ENCODE measurements at regions not wholly inside any gene's neighbourhood (a gene's known extent, or its start where the extent isn't known, plus 50 kb on each side); places are given as distances from the start of the nearest gene placed in this dataset.

DNA sequence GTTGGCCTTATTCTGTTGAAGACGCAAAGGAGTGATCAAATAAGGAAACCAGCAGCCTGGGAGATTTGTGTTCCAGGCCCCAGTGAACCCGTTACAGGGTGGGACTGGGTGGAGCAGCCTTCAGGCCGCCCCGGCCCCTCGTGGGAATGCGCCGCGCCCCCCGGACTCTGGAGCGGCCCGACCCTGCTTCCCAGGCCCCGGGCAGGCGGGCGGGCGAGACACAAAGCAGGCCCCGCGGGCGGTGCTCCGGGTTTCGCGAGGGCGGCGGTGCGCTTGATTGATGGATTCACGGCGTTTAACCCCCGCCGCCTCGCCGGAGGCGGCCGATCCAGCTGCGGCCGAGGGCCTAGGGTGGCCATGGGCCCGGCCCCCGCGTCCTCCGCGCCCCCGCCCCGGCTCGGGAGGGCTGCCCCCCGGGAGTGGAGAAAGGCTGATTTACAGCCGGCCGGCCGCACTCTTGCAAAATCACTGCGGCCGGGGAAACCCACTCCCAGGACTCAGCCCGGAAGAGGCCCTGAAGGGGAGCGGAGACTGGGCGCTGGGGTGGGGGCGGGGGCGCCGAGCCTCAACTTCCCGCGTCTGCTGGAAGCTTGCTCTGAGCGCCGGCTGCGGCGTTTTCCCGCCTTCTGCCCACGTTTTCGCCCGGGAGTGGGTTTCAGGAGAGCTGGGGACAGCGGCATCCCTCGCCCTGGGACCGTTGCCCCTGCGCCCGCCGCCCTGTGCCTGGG lies 299.6 kb upstream of the NFE2L3 start:
- no peaks in the 10 kb centered on the region for H3K36me3 ChIP-seq (ENCODE audit: low read depth, missing control alignments)
- H3K9me3 ChIP-seq = no peaks in the 10 kb centered on the region
- WGBS, 2 donors = 39 to 70% methylated on average over 4 to 31 of the region's 70 CpGs
- no peaks in the 10 kb centered on the region for H3K27me3 ChIP-seq
- H3K4me1 ChIP-seq = peaks cover 53% of the 10 kb centered on the region
- TF ChIP-seq POLR2A (IDR thresholded peaks at IDR 0.05) = no peak
- TF ChIP-seq, protein P1, sequence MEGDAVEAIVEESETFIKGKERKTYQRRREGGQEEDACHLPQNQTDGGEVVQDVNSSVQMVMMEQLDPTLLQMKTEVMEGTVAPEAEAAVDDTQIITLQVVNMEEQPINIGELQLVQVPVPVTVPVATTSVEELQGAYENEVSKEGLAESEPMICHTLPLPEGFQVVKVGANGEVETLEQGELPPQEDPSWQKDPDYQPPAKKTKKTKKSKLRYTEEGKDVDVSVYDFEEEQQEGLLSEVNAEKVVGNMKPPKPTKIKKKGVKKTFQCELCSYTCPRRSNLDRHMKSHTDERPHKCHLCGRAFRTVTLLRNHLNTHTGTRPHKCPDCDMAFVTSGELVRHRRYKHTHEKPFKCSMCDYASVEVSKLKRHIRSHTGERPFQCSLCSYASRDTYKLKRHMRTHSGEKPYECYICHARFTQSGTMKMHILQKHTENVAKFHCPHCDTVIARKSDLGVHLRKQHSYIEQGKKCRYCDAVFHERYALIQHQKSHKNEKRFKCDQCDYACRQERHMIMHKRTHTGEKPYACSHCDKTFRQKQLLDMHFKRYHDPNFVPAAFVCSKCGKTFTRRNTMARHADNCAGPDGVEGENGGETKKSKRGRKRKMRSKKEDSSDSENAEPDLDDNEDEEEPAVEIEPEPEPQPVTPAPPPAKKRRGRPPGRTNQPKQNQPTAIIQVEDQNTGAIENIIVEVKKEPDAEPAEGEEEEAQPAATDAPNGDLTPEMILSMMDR (IDR thresholded peaks at IDR 0.05) = no peak
- peak overlapping the region; percentile 13 to 40 for H3K4me3 ChIP-seq
- peak overlapping the region; percentile 66 to 78 for H3K27ac ChIP-seq
- DNase-seq = no peak
- intact Hi-C loops (cut with DNase I; ENCODE audit: low total_unique reads) = loop anchor here (5.0 kb wide), 2 partner anchors 285 to 460 kb away; no protein-coding TSS in a partner anchor

DNA sequence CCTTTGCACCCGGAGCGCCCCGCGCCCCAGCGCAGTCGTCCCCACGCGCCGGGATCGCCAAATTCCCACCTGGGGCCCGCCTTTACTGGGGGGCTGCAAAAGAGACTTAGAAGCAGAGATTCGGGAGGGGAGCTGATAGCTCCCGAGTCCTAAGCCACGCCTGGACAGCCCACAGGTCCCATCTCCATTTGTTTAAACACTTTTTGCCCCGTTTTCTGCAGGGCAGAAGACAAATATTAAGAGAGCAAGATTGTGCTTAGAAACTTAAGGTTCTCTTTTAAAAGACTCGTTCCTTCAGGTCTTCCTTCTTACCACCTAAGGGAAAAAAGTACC lies 299.1 kb upstream of the NFE2L3 start:
- Histone ChIP-seq H3K36me3 (ENCODE audit: low read depth, missing control alignments) (no peaks in the 10 kb centered on the region), H3K4me1 (peaks cover 53% of the 10 kb centered on the region), H3K27ac (peak overlapping the region; percentile 66 to 78), H3K4me3 (peak overlapping the region; percentile 13 to 40), H3K9me3 (no peaks in the 10 kb centered on the region), H3K27me3 (no peaks in the 10 kb centered on the region)
- 30 to 63% methylated on average over 16 of the region's 16 CpGs for WGBS, 2 donors
- TF ChIP-seq, protein P1 (IDR thresholded peaks at IDR 0.05) = no peak
- TF ChIP-seq POLR2A (IDR thresholded peaks at IDR 0.05) = no peak
- no peak for DNase-seq
- intact Hi-C loops (cut with DNase I; ENCODE audit: low total_unique reads) = loop anchor here (5.0 kb wide), 2 partner anchors 286 to 461 kb away; no protein-coding TSS in a partner anchor

DNA sequence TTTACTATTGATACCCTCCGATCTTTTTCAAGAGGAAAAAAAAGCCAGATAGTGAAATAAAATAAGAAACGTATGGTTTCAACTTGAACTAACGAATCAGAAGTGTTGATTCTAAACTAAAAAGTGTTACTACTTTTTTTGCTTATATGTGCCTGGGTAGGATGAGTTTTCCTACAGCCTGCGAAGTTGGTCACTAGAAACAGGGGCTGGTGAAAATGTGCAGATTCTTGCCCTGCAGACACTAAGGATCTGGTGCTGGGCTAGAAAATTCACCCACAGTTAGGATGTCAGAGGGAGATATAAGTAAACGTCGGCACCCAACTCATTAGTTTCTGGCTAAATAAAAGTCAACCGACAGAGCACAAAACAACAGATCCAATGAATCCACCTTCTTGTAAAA lies 298.7 kb upstream of the NFE2L3 start:
- Histone ChIP-seq H3K27me3 (peaks cover 3% of the 10 kb centered on the region), H3K4me1 (peaks cover 53% of the 10 kb centered on the region), H3K27ac (peak overlapping the region; percentile 66 to 78), H3K36me3 (ENCODE audit: low read depth, missing control alignments) (no peaks in the 10 kb centered on the region), H3K9me3 (no peaks in the 10 kb centered on the region), H3K4me3 (no peak overlapping the region)
- no peak for TF ChIP-seq POLR2A (IDR thresholded peaks at IDR 0.05)
- TF ChIP-seq, protein P1 (IDR thresholded peaks at IDR 0.05) = no peak
- DNase-seq = no peak
- 37 to 43% methylated on average over 7 of the region's 7 CpGs for WGBS, 2 donors
- intact Hi-C loops (cut with DNase I; ENCODE audit: low total_unique reads) = loop anchor here (5.0 kb wide), 2 partner anchors 286 to 461 kb away; no protein-coding TSS in a partner anchor

DNA sequence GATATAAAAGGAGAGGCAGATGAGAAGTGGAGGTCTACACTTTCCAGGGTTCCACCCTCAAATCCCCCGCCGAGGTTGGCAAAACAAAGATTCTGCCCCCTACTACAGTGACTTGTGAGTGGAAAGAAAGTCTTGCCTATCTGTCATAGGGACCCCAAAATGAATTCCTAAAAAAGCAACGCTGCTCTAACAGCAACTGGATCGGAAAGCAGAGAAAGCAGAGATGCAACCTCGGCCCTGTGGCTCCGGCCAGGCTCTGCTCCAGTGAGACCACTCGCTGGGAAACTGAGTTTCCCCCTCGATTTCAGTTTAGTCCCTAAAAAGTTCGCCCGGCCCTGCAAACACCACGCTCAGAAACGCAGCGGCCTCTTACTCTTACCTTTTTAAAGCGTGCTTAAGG lies 297.9 kb upstream of the NFE2L3 start:
- H3K4me1 ChIP-seq = peaks cover 50% of the 10 kb centered on the region

More for the DNA sequence above, 297.9 kb upstream of the NFE2L3 start:
- Histone ChIP-seq H3K27me3 (peaks cover 5% of the 10 kb centered on the region), H3K27ac (peak overlapping the region; percentile 66 to 78), H3K4me3 (no peak overlapping the region), H3K9me3 (no peaks in the 10 kb centered on the region), H3K36me3 (ENCODE audit: low read depth, missing control alignments) (no peaks in the 10 kb centered on the region)
- intact Hi-C loops (cut with DNase I; ENCODE audit: low total_unique reads) = loop anchor here (5.0 kb wide), 2 partner anchors 287 to 462 kb away; no protein-coding TSS in a partner anchor
- WGBS, 2 donors = 16 to 33% methylated on average over 14 of the region's 14 CpGs
- no peak for DNase-seq
- TF ChIP-seq, protein P1 (IDR thresholded peaks at IDR 0.05) = no peak
- no peak for TF ChIP-seq POLR2A (IDR thresholded peaks at IDR 0.05)

Data from testis (tissue), 2 donors.